ENCODE measurements at regions not wholly inside any gene's neighbourhood (a gene's known extent, or its start where the extent isn't known, plus 50 kb on each side); places are given as distances from the start of the nearest gene placed in this dataset.

- DNase-seq, result no peak
Measured at GRCh38 chr11:123302751-123303195, 107.7 kb upstream of the CLMP start.

- peak; percentile 56 for DNase-seq
Measured at GRCh38 chr11:123301696-123302400, 106.8 kb upstream of the CLMP start.

GRCh38 chr11:123301013-123301591 is 106.1 kb upstream of the CLMP start:
- DNase-seq, result peak; percentile 49

GRCh38 chr11:123299721-123300120 is 104.7 kb upstream of the CLMP start:
- DNase-seq, result no peak

- DNase-seq, result no peak
Measured at GRCh38 chr11:123298488-123299447, 103.7 kb upstream of the CLMP start.

- DNase-seq, result no peak
Measured at GRCh38 chr11:123292647-123293046, 97.6 kb upstream of the CLMP start.

- no peak for DNase-seq
Measured at GRCh38 chr11:123291201-123291869, 96.3 kb upstream of the CLMP start.

GRCh38 chr11:123286761-123287160 is 91.7 kb upstream of the CLMP start:
- DNase-seq, result no peak

GRCh38 chr11:123286255-123286654 is 91.2 kb upstream of the CLMP start:
- no peak for DNase-seq

GRCh38 chr11:123284454-123284853 is 89.4 kb upstream of the CLMP start:
- DNase-seq, result no peak

GRCh38 chr11:123282597-123282996 is 87.5 kb upstream of the CLMP start:
- no peak for DNase-seq

GRCh38 chr11:123273616-123274015 is 78.6 kb upstream of the CLMP start:
- no peak for DNase-seq

GRCh38 chr11:123272565-123272964 is 77.5 kb upstream of the CLMP start:
- DNase-seq, result no peak

- DNase-seq, result no peak
Measured at GRCh38 chr11:123268156-123268555, 73.1 kb upstream of the CLMP start.

GRCh38 chr11:123265951-123266350 is 70.9 kb upstream of the CLMP start:
- no peak for DNase-seq

GRCh38 chr11:123264431-123264780 is 69.4 kb upstream of the CLMP start:
- DNase-seq, result no peak

GRCh38 chr11:123261345-123262106 is 66.5 kb upstream of the CLMP start:
- peak; percentile 22 for DNase-seq

- no peak for DNase-seq
Measured at GRCh38 chr11:123260511-123261211, 65.6 kb upstream of the CLMP start.

- DNase-seq, result no peak
Measured at GRCh38 chr11:123258877-123259276, 63.8 kb upstream of the CLMP start.

- no peak for DNase-seq
Measured at GRCh38 chr11:123257370-123257769, 62.3 kb upstream of the CLMP start.

GRCh38 chr11:123255909-123256308 is 60.9 kb upstream of the CLMP start:
- DNase-seq, result no peak

- DNase-seq, result no peak
Measured at GRCh38 chr11:123254357-123254756, 59.3 kb upstream of the CLMP start.

All from central memory CD4-positive, alpha-beta T cell (primary cell).